NCI-H748 (cell line): ENCODE measurements at regions not wholly inside any gene's neighbourhood (a gene's known extent, or its start where the extent isn't known, plus 50 kb on each side); places are given as distances from the start of the nearest gene placed in this dataset.

Experiments used
- DNase-seq: peaks from one replicate; lab custom pipeline; 2025; ENCODE audit not compliant: unreplicated experiment; lab: John Stamatoyannopoulos, UW

DNA sequence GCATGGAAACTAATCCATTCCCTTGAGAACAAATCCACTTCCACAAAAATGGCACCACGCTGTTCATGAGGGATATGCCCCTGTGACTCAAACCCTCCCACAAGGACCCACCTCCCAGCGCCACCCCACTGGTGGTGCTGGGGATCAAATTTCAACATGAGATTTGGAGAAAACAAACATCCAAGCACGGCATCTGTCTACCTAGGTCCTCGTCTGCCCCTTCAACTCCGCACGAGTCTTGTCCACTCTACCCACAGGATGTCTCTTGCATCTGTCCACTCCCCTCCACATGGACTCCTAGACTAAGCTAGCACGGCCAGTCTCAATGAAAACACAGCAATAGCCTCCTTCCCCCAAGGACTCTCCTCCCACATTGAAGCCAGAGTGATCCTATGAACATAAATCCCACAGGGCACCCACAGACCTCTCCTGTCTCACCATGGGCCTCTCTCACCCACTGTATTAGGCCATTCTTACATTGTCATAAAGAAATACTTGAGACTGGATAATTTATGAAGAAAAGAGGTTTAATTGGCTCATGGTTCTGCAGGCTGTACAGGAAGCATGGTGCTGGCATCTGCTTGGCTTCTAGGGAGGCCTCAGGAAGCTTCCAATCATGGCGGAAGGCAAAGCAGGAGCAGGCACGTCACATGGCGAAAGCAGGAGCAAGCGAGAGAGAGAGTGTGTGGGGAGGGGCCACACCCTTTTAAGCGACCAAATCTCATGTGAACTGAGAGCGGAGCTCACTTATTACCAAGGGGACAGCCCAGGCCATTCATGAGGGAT is 101.4 kb downstream of the TOMM20 start:
- no peak for DNase-seq

DNA sequence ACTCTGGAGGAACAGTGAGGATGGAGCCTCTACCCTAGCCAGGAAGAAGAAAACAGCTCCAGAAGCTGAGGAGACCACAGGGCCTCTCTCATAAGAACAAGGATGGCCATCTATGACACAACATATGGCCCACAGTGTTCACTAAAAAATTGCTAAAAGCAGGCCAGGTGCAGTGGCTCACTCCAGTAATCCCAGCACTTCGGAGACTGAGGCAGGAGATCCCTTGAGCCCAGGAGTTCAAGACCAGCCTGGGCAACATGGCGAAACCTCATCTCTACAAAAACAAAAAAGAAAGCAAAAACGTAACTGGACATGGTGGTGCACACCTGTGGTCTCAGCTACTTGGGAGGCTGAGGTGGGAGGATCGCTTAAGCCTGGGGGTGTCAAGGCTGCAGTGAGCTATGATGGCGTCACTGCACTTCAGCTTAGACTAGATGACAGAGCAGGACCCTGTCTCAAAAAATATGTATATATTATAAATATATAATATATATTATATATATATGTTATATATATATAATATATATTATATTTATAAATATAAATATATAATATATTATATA is 103.1 kb downstream of the TOMM20 start:
- DNase-seq, result peak; percentile 2

DNA sequence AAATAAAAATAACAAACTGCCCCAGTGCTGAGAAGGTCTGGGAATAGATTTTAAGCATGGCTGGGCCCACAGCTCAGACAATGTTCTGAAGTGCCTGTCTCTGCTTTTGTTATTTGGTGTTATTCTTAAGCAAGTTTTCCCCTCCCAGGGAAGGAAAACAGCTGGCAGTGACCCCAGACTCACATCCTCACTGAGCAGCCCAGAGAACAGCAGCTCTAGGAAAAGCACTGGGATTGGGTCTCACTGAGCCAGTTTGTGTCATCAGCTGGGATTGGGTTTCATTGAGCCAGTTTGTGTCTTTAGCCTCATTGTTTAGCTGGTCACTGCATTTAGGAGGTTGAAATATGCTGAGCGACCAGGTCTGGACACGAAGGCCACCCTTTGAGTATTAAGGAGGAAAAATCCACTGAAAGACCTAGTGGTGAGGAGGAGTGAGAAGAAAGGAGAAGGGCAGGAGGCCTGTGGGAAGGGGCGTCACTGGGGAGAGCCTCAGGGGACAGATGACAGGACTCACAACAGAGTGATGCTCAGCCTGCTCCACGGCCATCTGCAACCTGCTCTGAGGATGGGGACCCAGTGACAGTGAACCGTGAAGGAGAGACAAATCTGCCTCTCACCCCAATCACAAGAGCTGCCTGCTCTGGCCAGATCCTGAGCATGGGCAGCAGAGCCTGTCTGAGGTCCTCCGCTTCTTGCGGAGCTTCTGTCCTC is 103.8 kb downstream of the TOMM20 start:
- DNase-seq, result no peak

- no peak for DNase-seq
Observed at GRCh38 chr1:235023711-235024439, 104.8 kb downstream of the TOMM20 start.

DNA sequence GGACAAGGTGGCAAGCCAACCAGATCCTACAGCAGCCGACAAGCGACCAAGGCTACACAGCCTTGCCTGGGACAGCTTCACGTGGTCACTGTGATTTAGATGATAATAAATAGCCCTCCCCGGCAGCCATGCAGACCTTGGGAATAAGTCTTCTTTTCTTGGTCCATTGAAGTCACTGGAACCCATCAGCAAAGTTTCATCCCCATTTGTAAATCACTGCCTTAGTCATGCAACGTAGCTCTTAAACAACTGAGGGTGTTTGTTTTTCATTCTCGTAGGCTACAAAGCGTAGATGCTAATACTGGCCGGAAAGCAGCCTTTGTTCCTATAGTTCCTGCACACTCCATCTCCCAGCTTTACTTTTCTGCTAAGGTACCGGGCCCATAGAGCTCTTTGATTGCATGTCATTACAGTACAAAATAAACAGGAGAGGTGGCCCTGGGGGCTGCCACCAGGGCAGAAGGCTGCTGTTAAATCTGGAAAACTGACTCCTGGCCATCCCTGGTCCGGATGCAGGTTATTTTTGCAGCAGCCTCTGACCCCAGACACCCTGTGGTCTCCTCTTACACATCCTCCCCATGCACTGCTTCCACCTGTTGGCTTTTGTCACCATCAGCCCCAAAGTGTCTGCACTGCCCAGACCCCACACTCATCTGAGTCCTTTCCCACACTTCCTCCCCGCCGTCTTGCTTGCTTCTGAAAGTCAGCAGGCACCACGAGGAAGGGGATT is 105.5 kb downstream of the TOMM20 start:
- no peak for DNase-seq

DNA sequence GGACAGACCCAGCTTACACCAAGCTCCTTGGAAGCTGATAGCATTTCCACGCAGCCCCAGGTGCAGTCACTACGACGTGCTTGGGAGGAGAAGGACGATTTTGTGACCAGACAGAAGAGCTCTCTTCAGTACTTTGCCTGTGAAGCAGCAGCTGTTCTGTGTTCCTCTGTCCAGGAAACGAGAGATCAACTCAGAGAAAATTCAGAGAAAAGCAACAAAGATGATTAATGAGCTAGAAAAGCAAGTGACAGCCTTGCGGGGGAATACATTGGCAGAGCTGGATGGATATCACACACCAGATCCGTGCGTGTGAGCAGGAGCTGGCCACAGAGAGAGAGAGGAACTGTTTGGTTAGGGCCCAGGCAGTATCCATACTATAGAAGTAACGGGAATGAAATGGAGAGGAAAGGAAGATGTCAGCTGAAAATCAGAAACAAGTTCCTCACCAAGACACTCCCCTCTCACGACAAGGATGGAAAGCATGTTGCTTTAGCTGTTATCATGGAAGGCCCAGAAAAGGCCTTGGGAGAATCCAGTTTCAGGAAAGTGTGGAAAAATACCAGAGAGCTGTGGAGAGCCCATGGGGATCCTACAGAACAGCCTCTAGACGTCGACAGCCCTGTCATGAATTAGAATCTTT is 106.2 kb downstream of the TOMM20 start:
- DNase-seq, result no peak

GRCh38 chr1:235021815-235022214 is 106.8 kb downstream of the TOMM20 start:
- no peak for DNase-seq

- DNase-seq, result no peak
Observed at GRCh38 chr1:235021321-235021720, 107.3 kb downstream of the TOMM20 start.

DNA sequence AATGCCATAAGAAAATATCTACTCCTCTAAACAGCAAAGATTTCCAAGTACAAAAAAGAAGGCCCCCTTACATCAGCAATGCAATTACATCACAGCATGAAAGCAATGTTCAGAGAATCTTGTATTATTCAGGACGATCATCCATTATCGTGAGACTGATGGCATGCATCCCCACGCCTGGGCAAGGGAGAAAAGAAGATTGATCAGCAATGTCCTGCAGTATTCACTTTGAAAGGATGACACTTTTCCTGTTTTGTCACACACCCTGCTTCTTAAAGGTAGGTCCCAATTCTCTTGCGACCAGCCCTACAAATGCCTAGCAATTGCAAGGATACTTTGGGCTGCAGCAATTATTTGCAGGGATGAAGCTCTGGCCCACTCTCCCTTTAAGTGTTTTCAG is 108.7 kb downstream of the TOMM20 start:
- no peak for DNase-seq

- no peak for DNase-seq
Observed at GRCh38 chr1:235019471-235019870, 109.2 kb downstream of the TOMM20 start.

- no peak for DNase-seq
Observed at GRCh38 chr1:235018720-235019444, 109.8 kb downstream of the TOMM20 start.

DNA sequence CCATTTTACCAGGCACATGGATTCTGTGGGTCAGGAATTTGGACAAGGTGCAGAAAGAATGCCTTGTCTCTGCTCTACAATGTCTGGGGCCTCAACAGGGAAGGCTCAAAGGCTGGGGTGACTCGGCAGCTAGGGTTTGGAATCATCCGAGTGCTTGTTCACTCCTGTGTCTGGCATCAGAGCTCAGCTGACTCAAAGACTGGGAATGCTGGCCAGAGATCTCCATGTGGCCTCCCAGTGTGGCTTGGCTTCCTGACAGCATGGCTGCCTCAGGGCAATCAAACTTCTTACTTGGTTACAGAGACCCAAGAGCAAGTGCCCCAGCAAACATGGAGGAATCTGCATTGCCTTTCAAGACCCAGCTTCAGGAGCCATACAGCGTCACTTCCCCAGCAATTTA is 110.5 kb downstream of the TOMM20 start:
- no peak for DNase-seq

GRCh38 chr1:235017719-235018118 is 110.9 kb downstream of the TOMM20 start:
- DNase-seq, result no peak

DNA sequence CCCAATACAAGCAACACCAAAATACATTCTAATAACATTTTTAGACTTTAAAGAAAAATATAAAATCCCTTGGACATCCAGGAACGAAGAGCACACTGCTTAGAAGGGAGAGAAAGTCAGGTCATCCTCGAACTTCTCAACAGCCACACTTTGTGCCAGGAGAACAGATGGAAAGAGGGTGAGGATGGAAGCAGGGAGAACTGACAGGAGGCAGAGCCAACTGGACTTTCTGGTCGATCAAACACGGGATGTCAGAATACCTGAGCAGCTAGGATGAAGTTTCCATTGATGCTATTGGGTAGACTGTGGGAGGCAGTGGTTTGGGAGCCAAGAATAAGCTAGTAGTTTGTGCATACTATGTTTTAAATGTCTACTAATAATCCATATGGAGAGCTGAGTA is 111.4 kb downstream of the TOMM20 start:
- no peak for DNase-seq

- DNase-seq, result no peak
Observed at GRCh38 chr1:235015291-235015985, 113.2 kb downstream of the TOMM20 start.

DNA sequence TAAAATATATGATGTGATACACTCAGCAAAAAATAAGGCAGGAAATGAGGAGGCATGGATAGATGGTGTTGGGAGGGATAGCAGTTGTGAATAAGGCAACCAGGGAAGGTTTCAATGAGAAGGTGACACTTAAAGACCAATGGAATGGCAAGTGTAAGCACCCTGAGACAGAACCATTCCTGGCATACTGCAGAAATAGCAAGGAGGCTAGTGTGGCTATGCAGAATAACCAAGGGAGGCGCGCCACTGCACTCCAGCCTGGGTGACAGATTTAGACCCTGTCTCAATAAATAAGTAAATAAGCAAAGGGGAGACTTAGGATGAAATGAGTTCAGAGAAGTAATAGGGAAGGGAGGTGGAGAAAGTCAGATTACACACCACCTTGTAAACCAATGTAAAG is 113.9 kb downstream of the TOMM20 start:
- no peak for DNase-seq

- DNase-seq, result no peak
Observed at GRCh38 chr1:235013512-235013911, 115.1 kb downstream of the TOMM20 start.

GRCh38 chr1:235012436-235013210 is 116.0 kb downstream of the TOMM20 start:
- DNase-seq, result no peak
